Endodermal cell (in vitro differentiated cells): ENCODE measurements at regions not wholly inside any gene's neighbourhood (a gene's known extent, or its start where the extent isn't known, plus 50 kb on each side); places are given as distances from the start of the nearest gene placed in this dataset.

Experiments
- DNase-seq: peaks from one replicate; pipeline ENCODE4 v3.0.0-alpha.2; 2017
- H3K27ac ChIP-seq: 2 replicates; pipeline ENCODE4 v1.5.1; 2013; ENCODE audit warnings: mild to moderate bottlenecking, low read depth, low read length, moderate library complexity
- H3K27me3 ChIP-seq: 2 replicates; pipeline ENCODE4 v1.6.1; 2013; ENCODE audit warnings: mild to moderate bottlenecking, low read length, moderate library complexity; ENCODE audit not compliant: insufficient read depth, control insufficient read depth, poor library complexity, severe bottlenecking
- H3K36me3 ChIP-seq: 2 replicates; pipeline ENCODE4 v1.7.0; 2013; ENCODE audit warnings: mild to moderate bottlenecking, low read length, moderate library complexity; ENCODE audit not compliant: control insufficient read depth, insufficient read depth
- H3K4me1 ChIP-seq: one replicate; pipeline ENCODE4 v1.7.0; 2013; ENCODE audit warnings: low read length; ENCODE audit not compliant: control insufficient read depth, insufficient read depth
- H3K4me3 ChIP-seq: 2 replicates; pipeline ENCODE4 v1.5.1; 2013; ENCODE audit warnings: mild to moderate bottlenecking, low read length, moderate library complexity
- H3K9ac ChIP-seq: 2 replicates; pipeline ENCODE4 v1.6.1; 2013; ENCODE audit warnings: mild to moderate bottlenecking, low read length, moderate library complexity; ENCODE audit not compliant: poor library complexity, severe bottlenecking; ENCODE audit errors: extremely low read depth
- H3K9me3 ChIP-seq: 2 replicates; pipeline ENCODE4 v1.6.1; 2013; ENCODE audit warnings: mild to moderate bottlenecking, low read length, moderate library complexity; ENCODE audit not compliant: control insufficient read depth
- H3K27ac Mint-ChIP-seq: 2 replicates; pipeline ENCODE4 v1.8.0; 2020; ENCODE audit warnings: mixed read lengths
- H3K27me3 Mint-ChIP-seq: 2 replicates; pipeline ENCODE4 v1.8.0; 2021; ENCODE audit warnings: mild to moderate bottlenecking, mixed read lengths; ENCODE audit not compliant: insufficient read depth
- H3K36me3 Mint-ChIP-seq: 2 replicates; pipeline ENCODE4 v1.8.0; 2020; ENCODE audit warnings: low read depth, mixed read lengths
- H3K4me1 Mint-ChIP-seq: 2 replicates; pipeline ENCODE4 v1.8.0; 2020; ENCODE audit warnings: mixed read lengths
- H3K4me3 Mint-ChIP-seq: 2 replicates; pipeline ENCODE4 v1.8.0; 2020; ENCODE audit warnings: mild to moderate bottlenecking, moderate library complexity, mixed read lengths
- H3K9me3 Mint-ChIP-seq: 2 replicates; pipeline ENCODE4 v1.8.0; 2020; ENCODE audit warnings: mild to moderate bottlenecking, mixed read lengths
- WGBS, 2 experiments: methylation state at CpG; one replicate each; pipeline versions ENCODE4 v1.1.5 to v1.1.7; 2013; ENCODE audit warnings: missing lambda C conversion rate in 2 of 2, mixed read lengths in 1 of 2; ENCODE audit not compliant: insufficient coverage in 1 of 2, insufficient read length in 1 of 2; 5-methylcytosine and 5-hydroxymethylcytosine counted together
- TF ChIP-seq, protein P1 (sequence below): fragments of 200-600 bp; sonication (generic); conservative IDR thresholded peaks from 2 replicates; pipeline ENCODE4 v1.5.0; 2021; ENCODE audit warnings: antibody characterized with exemption, mild to moderate bottlenecking

- Mint-ChIP-seq H3K27ac (no peak overlapping the region), H3K4me1 (no peaks in the 10 kb centered on the region), H3K36me3 (no peaks in the 10 kb centered on the region), H3K4me3 (no peak overlapping the region), H3K27me3 (no peaks in the 10 kb centered on the region), H3K9me3 (no peaks in the 10 kb centered on the region)
- no peaks in the 10 kb centered on the region for H3K9me3 ChIP-seq
- TF ChIP-seq, protein P1, sequence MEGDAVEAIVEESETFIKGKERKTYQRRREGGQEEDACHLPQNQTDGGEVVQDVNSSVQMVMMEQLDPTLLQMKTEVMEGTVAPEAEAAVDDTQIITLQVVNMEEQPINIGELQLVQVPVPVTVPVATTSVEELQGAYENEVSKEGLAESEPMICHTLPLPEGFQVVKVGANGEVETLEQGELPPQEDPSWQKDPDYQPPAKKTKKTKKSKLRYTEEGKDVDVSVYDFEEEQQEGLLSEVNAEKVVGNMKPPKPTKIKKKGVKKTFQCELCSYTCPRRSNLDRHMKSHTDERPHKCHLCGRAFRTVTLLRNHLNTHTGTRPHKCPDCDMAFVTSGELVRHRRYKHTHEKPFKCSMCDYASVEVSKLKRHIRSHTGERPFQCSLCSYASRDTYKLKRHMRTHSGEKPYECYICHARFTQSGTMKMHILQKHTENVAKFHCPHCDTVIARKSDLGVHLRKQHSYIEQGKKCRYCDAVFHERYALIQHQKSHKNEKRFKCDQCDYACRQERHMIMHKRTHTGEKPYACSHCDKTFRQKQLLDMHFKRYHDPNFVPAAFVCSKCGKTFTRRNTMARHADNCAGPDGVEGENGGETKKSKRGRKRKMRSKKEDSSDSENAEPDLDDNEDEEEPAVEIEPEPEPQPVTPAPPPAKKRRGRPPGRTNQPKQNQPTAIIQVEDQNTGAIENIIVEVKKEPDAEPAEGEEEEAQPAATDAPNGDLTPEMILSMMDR, result no peak
- H3K27ac ChIP-seq, result no peak overlapping the region
- no peak overlapping the region for H3K9ac ChIP-seq
- no peaks in the 10 kb centered on the region for H3K27me3 ChIP-seq
- H3K4me1 ChIP-seq, result no peaks in the 10 kb centered on the region
- DNase-seq, result no peak
- H3K36me3 ChIP-seq, result no peaks in the 10 kb centered on the region
- no peak overlapping the region for H3K4me3 ChIP-seq
- WGBS, 2 experiments, result 92% methylated on average over 2 of the region's 2 CpGs
Observed at GRCh38 chr2:225794652-225795400, 395.3 kb downstream of the NYAP2 start.

- Mint-ChIP-seq H3K36me3 (no peaks in the 10 kb centered on the region), H3K4me3 (no peak overlapping the region), H3K4me1 (no peaks in the 10 kb centered on the region), H3K9me3 (no peaks in the 10 kb centered on the region), H3K27me3 (no peaks in the 10 kb centered on the region), H3K27ac (no peak overlapping the region)
- H3K4me3 ChIP-seq, result no peak overlapping the region
- H3K4me1 ChIP-seq, result no peaks in the 10 kb centered on the region
- WGBS, 2 experiments, result 79 to 80% methylated on average over 1 to 2 of the region's 2 CpGs
- TF ChIP-seq, protein P1, result no peak
- no peaks in the 10 kb centered on the region for H3K36me3 ChIP-seq
- DNase-seq, result no peak
- H3K27me3 ChIP-seq, result no peaks in the 10 kb centered on the region
- no peak overlapping the region for H3K9ac ChIP-seq
- no peaks in the 10 kb centered on the region for H3K9me3 ChIP-seq
- no peak overlapping the region for H3K27ac ChIP-seq
Observed at GRCh38 chr2:225793736-225794550, 394.4 kb downstream of the NYAP2 start.

DNA sequence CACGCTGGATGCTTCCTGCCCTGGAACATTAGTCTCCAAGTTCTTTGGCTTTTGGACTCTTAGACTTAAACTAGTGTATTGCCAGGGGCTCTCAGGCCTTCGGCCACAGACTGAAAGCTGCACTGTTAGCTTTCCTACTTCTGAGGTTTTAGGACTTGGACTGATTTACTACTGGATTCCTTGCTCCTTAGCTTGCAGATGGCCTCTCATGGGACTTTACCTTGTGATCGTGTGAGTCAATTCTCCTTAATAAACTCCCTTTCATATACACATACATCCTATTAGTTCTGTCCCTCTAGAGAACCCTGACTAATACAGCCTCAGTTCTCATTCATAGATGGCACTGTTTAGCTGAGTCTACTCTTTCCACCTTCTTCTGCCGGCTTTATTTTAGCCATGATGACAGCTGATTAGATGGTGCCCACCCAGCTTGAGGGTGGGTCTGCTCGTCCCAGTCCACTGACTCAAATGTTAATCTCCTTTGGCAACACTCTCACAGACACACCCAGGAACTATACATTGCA is 389.1 kb downstream of the NYAP2 start:
- H3K9me3 ChIP-seq, result no peaks in the 10 kb centered on the region
- no peaks in the 10 kb centered on the region for H3K4me1 ChIP-seq
- Mint-ChIP-seq H3K36me3 (no peaks in the 10 kb centered on the region), H3K9me3 (no peaks in the 10 kb centered on the region), H3K4me3 (no peak overlapping the region), H3K27ac (no peak overlapping the region), H3K4me1 (no peaks in the 10 kb centered on the region), H3K27me3 (no peaks in the 10 kb centered on the region)
- H3K27me3 ChIP-seq, result no peaks in the 10 kb centered on the region
- H3K27ac ChIP-seq, result no peak overlapping the region
- no peaks in the 10 kb centered on the region for H3K36me3 ChIP-seq
- WGBS, 2 experiments, result 84 to 93% methylated on average over 4 to 5 of the region's 5 CpGs
- no peak overlapping the region for H3K4me3 ChIP-seq
- DNase-seq, result no peak
- TF ChIP-seq, protein P1, result no peak
- no peak overlapping the region for H3K9ac ChIP-seq
